HG03103 (cell line): ENCODE measurements at regions not wholly inside any gene's neighbourhood (a gene's known extent, or its start where the extent isn't known, plus 50 kb on each side); places are given as distances from the start of the nearest gene placed in this dataset.
"Not testable (repeated sequence)": the region's sequence is repeated elsewhere in the genome, so short reads cannot be mapped to it uniquely, and the experiment has no call there.

Experiments used
- ATAC-seq: cut with Tn5 transposase; IDR thresholded peaks from one replicate; pipeline ENCODE4 v1.9.1; 2021; ENCODE audit warnings: low read depth; ENCODE audit not compliant: unreplicated experiment

GRCh38 chr7:24049296-24049695 lies 234.7 kb upstream of the NPY start:
- no peak for ATAC-seq

- ATAC-seq, result no peak
Measured at GRCh38 chr7:24050991-24051560, 232.9 kb upstream of the NPY start.

DNA sequence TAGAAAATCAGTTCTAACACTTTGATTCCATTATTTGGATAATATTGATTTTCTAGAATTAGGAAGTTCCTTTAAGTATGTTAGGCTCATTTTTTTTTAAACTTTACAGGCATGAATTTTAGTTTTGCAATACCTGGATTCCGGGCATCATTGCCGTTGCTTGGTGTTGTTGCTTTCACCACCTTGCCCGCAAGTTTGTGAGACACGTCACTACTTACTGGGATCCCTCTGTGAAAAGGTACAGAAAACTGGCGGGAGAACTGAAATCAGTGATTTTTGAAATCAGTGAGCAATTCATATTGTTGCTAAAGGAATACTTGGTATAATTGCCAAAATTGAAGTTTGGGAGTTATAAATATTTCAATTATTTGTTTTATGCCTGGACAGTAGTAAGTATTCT lies 232.3 kb upstream of the NPY start:
- no peak for ATAC-seq

DNA sequence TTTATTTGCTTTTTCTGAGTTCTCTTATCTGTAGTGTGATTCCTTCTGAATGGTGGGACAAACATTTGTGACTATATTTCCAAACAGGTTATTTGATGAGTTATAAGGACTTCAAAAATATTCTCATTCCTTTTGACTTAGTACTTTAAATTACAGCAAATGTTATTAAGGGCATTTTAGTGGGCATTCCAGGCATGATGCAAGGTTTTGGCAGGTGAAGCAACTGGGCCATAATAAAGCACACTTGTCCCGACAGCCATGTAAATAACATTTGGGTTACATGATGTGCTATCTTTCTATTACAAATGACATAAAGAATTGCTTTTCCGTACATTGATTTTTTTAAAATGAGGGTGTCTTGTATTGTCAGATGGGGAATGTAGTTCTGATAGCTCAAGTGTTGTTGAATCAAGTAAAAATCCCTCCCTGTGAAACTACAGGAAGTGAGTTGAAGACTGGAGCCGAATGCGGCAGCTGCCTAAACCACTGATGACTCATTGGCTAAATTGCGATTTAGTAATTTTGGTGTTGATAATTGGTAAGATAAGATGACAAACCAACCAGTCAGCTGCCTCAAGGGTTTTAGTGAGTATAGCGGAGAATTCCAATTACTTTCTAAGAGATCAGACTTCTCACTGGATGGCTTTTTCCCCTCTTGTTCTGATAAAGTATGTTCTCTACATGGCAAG lies 231.3 kb upstream of the NPY start:
- no peak for ATAC-seq

- no peak for ATAC-seq
Measured at GRCh38 chr7:24054236-24054635, 229.8 kb upstream of the NPY start.

DNA sequence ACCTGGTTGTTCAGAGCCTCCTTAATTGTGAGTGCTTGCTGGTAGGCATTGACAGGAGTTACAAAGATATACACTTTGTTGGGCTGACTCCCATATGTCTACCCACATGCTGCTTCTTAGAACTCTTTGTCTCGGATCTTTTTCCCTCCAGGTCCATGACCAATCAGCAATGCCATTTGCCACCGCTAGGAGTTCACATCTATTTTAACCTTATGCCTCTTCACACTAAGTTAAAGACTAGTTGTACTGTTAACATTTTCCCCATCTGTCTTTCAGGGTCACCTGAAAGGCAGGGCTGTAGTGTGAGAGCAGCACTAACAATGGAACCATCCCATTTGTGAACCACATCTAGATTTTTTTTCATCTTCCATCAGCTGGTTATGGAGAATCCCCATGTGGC lies 226.7 kb upstream of the NPY start:
- ATAC-seq, result no peak

DNA sequence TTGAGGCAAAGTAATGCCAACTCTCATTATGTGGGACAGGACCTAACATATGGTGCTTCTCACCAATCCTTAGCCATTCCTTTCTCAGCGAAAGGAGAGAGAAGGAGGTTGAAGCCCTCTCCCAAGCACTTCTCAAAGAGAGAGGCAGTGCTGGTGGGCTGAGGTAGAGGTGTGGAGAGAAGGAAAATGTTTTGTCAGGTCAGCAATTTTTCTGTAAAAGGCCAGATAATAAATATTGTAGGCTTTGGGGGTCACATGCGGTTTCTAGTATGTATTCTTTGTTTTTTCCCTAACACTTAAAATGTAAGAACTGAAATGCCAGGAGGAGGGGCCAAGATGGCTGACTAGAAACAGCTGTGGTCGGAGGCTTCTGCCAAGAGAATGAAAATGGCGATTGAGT lies 225.0 kb upstream of the NPY start:
- ATAC-seq, result no peak

DNA sequence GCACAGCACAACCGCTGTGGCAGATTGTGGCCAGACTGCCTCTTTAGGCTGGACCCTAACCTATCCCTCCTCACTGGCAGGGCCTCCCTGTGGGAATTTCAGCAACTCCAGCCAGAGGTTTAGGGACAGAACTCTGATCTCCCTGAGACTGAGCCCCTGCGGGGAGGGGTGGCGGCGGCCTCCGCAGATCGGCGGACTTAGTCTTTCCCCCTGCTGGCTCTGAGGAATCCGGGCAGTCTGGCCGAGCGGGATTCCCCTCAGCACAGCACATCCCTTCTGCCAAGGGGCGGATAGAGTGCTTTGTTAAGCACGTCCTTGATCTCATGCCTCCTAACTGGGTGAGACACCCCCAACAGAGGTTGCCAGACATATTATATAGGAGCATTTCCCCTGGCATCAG lies 224.2 kb upstream of the NPY start:
- ATAC-seq, result no peak

DNA sequence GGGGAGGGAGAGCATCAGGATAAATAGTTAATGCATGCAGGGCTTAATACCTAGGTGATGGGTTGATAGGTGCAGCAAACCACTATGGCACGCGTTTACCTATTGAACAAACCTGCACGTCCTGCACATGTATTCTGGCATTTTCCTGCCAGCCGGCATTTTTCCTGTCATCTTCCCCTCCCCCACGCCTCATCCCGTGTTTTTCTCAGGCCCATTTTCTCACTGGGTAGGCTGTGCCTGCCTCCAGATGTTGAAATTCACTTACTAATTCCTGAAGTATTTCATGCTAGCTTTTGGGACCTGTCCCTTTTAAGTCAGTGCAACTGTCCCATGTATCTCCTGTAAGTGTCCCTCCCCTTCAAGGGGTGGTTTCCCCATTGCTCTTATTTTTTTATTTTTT lies 220.3 kb upstream of the NPY start:
- ATAC-seq, result no peak

DNA sequence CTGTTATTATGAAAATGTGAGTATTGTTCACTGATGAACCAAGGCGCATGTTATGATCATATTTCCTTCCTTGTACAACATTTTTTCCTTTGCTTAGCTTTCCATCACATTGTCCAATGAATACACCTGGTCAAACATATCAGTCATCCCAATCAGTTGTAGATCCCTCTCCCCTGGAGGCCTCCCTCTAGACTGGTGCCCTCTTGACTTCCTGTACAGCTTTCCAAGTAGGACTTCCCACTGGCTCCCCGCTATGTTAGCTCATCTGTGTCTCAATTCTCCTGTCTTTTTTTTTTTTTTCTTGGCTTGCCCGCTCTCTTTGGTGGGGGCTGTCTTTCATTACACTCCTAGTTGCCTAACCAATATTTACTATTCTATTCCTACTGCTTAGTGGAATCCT lies 214.2 kb upstream of the NPY start:
- no peak for ATAC-seq

DNA sequence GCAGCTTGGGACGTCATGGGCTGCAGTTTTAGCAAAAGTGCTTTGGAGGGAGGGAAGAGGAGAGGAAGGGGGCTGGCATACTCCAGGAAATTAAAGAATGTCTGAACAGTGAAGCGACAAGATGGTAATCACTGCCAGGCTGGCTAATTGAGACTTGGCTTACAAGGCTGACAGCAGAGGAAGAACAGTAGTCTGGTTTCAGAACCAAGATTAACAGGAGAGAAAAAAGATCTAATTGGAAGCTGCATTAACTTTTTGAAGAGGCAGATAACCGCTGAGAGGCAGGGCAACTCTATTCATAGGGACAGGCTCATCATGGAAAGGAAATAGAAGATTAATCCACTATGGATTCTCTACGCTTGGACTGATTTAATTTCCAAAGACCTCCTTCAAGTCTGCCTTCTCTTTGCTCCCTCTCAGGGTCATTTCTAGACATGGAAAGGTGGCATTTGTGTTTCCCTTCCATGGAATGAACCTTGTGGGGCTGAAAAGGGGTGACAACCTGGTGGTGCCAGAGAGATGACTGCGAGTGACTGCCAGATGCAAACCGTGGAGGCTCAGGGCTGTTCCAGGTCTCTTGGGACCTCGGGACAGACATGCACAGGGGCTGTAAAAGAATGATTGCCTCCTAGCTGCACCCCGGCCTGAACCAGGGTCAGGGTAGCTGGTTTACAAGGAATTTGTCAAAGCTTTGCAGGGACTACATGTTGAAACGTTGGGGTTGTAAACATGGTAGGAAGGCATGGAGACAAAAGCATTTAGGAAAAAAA lies 210.2 kb upstream of the NPY start:
- no peak for ATAC-seq

- ATAC-seq, result no peak
Measured at GRCh38 chr7:24075426-24075810, 208.6 kb upstream of the NPY start.

DNA sequence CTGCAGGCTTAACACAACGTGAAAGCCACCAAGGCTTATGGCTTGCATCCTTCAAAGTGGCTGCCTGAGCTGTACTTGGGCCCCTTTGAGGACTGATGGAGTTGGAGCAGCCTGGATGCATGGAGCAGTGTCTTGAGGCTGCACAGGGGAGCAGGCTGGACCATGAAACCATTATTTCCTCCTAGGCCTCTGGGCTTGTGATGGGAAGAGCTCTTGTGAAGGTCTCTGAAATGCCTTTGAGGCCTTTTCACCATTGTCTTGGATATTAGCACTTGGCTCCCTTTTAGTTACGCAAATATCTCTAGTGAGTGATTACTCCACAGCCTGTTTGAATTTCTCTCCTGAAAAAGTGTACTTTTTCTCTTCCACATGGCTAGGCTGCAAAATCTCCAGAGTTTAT lies 201.2 kb upstream of the NPY start:
- no peak for ATAC-seq

DNA sequence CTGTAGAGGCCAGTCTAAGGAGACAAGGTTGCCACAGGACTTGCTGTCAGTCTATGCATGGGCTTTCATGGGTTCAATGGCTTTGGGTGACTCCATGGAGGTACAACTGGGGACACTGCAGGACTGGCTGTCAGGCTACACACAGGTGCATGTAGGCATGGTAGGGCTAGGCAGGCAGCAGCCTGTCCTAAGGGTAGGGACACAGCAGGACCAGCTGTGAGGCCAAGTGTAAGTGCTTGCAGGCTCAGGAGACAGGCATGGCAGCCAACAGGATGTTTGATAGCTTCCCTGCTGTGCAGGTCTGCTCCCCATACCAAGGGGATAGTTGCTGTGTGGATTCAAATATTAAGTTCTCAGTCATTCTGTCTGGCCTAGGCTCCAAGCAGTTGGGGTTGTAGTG lies 181.0 kb upstream of the NPY start:
- ATAC-seq, result no peak

DNA sequence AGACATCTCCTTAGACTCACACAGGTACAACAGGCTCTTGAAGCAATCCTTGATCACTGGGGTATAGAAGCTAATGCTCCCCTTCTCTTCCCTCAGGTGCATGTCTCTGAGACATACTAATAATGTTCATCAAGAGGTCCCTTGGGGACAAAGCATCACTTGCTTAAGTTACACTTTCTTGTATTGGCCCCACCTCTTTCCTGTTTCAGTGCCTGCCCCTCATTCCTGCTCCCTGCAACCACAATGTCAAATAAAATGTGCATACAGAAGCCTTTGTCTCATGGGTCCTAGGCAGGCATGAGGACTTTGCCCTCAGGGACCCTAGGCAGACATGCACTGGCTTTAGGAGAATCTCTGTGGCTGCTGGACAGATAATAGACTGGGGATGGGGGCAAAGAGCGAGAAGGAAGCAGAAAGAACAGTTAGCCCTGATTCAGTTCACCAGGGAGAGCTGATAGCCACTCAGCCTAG lies 175.0 kb upstream of the NPY start:
- ATAC-seq, result peak; percentile 70

DNA sequence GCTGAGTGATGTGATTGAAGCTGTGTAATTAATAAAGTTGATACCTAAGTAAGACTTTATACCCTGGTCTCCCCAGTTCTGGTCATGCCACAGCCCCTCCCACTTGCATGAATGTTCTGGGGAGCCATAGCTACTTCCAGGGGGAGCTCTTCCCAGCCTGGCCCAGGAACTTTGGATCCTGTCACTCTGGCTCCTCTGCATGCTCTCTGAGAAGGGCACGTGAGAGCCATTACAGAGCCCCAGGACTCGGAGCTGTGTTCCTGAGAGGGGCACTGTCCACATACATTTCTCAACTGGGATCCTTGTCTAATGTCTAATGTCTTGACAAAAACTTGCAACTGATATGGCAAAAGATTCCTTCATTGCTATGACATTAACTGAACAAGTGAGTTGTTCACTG lies 173.9 kb upstream of the NPY start:
- ATAC-seq, result no peak

GRCh38 chr7:24113506-24113905 lies 170.5 kb upstream of the NPY start:
- no peak for ATAC-seq

DNA sequence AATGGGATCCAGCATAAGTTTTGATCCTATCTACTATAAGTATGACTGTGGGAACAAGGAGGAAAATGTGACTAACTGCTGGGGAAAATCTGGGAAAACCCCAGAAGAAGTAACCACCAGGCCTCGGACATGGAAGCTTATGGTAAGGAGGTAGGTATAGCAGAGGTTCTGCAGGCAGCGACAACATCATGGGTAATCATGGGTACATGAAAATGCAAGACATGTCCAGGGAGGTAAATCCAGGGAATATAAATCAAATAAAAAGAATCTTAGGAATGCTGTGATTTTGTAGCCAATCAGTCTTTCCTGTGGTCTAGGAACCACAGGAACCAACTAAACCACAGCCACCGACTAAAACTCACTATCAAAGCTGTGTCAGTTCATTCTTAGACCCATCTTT lies 168.3 kb upstream of the NPY start:
- no peak for ATAC-seq

DNA sequence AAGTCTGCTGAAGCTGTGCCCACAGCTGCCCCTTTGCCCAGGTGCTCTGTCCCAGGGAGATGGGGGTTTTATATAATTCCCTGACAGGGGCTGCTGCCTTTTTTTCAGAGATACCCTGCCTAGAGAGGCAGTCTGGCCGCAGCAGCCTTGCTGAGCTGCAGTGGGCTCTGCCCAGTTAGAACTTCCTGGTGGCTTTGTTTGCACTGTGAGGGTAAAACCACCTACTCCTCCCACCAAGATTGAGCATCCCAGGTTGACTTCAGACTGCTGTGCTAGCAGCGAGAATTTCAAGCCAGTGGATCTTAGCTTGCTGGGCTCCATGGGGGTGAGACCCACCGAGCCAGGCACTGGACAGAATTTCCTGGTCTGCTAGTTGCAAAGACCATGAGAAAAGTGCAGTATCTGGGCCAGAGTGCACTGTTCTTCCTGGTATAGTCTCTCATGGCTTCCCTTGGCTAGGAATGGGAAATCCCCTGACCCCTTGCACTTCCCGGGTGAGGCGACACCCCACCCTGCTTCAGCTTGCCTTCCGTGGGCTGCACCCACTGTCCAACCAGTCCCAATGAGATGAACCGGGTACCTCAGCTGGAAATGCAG lies 166.0 kb upstream of the NPY start:
- not testable (repeated sequence) for ATAC-seq

GRCh38 chr7:24119852-24120251 lies 164.1 kb upstream of the NPY start:
- ATAC-seq, result no peak

DNA sequence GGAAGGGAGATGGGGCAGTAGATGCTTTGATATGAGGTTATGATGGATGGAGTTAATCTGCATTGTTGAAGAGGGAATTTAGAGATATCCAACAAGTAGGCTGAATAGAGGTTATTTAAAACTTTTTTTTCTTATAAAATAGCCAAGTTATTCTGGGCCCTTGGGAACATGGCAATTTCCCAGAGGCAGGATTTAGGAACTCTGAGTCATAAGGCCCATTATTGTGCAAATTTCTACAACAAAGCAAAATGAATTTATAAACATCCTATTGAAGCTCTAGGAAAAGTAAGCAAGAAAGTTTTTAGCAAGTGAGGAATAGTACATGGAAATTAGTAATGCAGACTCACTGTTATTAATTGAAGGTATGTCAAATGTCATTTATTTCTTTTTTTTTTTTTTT lies 160.9 kb upstream of the NPY start:
- ATAC-seq, result no peak

GRCh38 chr7:24125765-24126164 lies 158.2 kb upstream of the NPY start:
- ATAC-seq, result no peak
